ENCODE measurements at regions not wholly inside any gene's neighbourhood (a gene's known extent, or its start where the extent isn't known, plus 50 kb on each side); places are given as distances from the start of the nearest gene placed in this dataset.

DNA sequence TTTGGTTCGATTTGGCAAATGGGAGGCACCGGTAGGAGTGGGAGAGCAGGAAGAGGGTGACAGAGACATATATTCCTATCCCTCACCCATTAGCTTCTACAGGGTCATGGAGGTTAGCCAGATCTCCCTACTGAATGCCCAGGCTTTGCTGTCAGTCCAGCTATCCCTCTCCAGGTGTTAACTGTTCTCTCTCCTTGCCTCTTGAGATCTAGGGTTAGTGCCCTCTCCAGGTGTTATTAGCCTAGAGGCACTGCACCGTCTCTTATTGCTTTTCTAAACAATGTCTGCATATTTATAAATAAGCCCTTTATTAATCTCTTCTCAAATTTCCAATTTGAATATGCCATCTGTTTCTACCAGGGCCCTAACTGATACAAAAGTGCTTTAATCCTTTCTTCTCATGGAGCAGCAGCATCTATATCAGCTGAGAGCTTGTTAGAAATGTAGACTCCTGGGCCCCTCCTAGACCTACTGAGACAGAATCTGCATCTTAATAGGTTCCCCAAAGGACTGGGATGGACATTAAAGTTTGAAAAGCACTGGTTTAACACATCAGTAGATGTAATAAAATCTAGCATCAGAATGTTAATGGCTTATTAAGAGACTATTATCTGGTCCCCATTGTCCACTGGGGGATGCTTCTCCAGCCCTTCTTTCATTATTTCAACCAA, 322.5 kb upstream of the SLC24A2 start:
- H4K20me1 ChIP-seq (replicated peaks in 1 of 2; ENCODE audit: control insufficient read depth in 1 of 2, insufficient read depth in 2 of 2, low read length in 2 of 2), result no peaks in the 10 kb centered on the region
- H3K14ac ChIP-seq (ENCODE audit: insufficient read length), result no peak overlapping the region
- no peak overlapping the region for H2BK120ac ChIP-seq (replicated peaks; ENCODE audit: low read depth, low read length)
- H3K79me2 ChIP-seq (ENCODE audit: control insufficient read depth in 1 of 2, insufficient read depth in 2 of 2, low read length in 2 of 2), result no peaks in the 10 kb centered on the region
- FAIRE-seq, result no peak
- TF ChIP-seq NANOG (IDR thresholded peaks at IDR 0.05; ENCODE audit: insufficient read depth, low read depth, low read length, poor library complexity, severe bottlenecking), result peak; percentile 44
- TF ChIP-seq, protein P1, sequence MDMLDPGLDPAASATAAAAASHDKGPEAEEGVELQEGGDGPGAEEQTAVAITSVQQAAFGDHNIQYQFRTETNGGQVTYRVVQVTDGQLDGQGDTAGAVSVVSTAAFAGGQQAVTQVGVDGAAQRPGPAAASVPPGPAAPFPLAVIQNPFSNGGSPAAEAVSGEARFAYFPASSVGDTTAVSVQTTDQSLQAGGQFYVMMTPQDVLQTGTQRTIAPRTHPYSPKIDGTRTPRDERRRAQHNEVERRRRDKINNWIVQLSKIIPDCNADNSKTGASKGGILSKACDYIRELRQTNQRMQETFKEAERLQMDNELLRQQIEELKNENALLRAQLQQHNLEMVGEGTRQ (IDR thresholded peaks at IDR 0.05; ENCODE audit: low read length), result no peak
- 0 out of 2 replicates have a peak, but pooled peaks have one; percentile 30 for TF ChIP-seq POU5F1 (IDR thresholded peaks at IDR 0.05; ENCODE audit: low read depth, low read length)
- 0 out of 4 replicates have a peak, but pooled peaks of 1 of the 2 experiments have one; percentile 2 for TF ChIP-seq RAD21 (IDR thresholded peaks at IDR 0.05 in 1 of 2, conservative IDR thresholded peaks at IDR 0.05 in 1 of 2; ENCODE audit: low read depth in 2 of 2, low read length in 2 of 2)
- TF ChIP-seq TCF12 (IDR thresholded peaks at IDR 0.05; ENCODE audit: low read depth, low read length), result peak; percentile 83
- TF ChIP-seq, protein P2, sequence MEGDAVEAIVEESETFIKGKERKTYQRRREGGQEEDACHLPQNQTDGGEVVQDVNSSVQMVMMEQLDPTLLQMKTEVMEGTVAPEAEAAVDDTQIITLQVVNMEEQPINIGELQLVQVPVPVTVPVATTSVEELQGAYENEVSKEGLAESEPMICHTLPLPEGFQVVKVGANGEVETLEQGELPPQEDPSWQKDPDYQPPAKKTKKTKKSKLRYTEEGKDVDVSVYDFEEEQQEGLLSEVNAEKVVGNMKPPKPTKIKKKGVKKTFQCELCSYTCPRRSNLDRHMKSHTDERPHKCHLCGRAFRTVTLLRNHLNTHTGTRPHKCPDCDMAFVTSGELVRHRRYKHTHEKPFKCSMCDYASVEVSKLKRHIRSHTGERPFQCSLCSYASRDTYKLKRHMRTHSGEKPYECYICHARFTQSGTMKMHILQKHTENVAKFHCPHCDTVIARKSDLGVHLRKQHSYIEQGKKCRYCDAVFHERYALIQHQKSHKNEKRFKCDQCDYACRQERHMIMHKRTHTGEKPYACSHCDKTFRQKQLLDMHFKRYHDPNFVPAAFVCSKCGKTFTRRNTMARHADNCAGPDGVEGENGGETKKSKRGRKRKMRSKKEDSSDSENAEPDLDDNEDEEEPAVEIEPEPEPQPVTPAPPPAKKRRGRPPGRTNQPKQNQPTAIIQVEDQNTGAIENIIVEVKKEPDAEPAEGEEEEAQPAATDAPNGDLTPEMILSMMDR (IDR thresholded peaks at IDR 0.05; ENCODE audit: control extremely low read depth in 1 of 3, insufficient read depth in 1 of 3, low read depth in 1 of 3, low read length in 3 of 3), result no peak
- H3K9ac ChIP-seq (replicated peaks in 1 of 4; ENCODE audit: extremely low read depth in 1 of 4, low read depth in 3 of 4, low read length in 3 of 4), result no peak overlapping the region
- no peak overlapping the region for H4K8ac ChIP-seq (ENCODE audit: extremely low read depth, insufficient read depth, low read length)
- DNase-seq (ENCODE audit: low read depth in 1 of 2, low spot score in 2 of 2), result no peak
- no peak overlapping the region for H2BK15ac ChIP-seq (ENCODE audit: low read length)
- ChIA-PET POLR2A (ENCODE audit: partially characterized antibody) (no interaction called here), CTCF (ENCODE audit: partially characterized antibody) (interaction anchor here (0.8 to 1.5 kb wide), 3 partner anchors 8 to 165 kb away, joined by 3 read pairs; no protein-coding TSS in a partner anchor)
- peak overlapping the region in 1 of 4 experiments; percentile 16; a peak in 1 of 8 replicates for H3K4me3 ChIP-seq (ENCODE audit: extremely low read depth in 1 of 4, insufficient read depth in 2 of 4, low read depth in 3 of 4, low read length in 4 of 4)
- H2AFZ ChIP-seq (ENCODE audit: low read length), result no peak overlapping the region
- no peak overlapping the region for H3K18ac ChIP-seq (ENCODE audit: extremely low read depth, low read length)
- no peaks in the 10 kb centered on the region for H3K23me2 ChIP-seq (ENCODE audit: low read depth, low read length)
- no peak overlapping the region for H2AK5ac ChIP-seq (ENCODE audit: low read depth, low read length)
- no peak overlapping the region for H4K5ac ChIP-seq (ENCODE audit: insufficient read length, low read depth, low read length)
- no peak overlapping the region for H3K56ac ChIP-seq (replicated peaks; ENCODE audit: insufficient read length, low read depth, low read length)
- peaks cover 7 to 12% of the 10 kb centered on the region in 2 experiments; a peak in 2 of 4 replicates for H3K9me3 ChIP-seq (ENCODE audit: insufficient read depth in 2 of 2, low read depth in 1 of 2, low read length in 1 of 2)
- H3K27me3 ChIP-seq (replicated peaks in 1 of 4; ENCODE audit: control insufficient read depth in 3 of 4, extremely low read depth in 1 of 4, insufficient read depth in 3 of 4, low read length in 3 of 4), result peaks cover 0 to 11% (median 0%) of the 10 kb centered on the region in 4 experiments; a peak in 3 of 7 replicates
- H4K91ac ChIP-seq (replicated peaks; ENCODE audit: insufficient read length, low read length), result no peak overlapping the region
- H3K36me3 ChIP-seq (ENCODE audit: control insufficient read depth in 2 of 4, insufficient read depth in 4 of 4, low read length in 3 of 4), result peaks cover 0 to 7% (median 0%) of the 10 kb centered on the region in 4 experiments; a peak in 1 of 8 replicates
- H3K23ac ChIP-seq (ENCODE audit: insufficient read length), result no peak overlapping the region
- H2BK12ac ChIP-seq (ENCODE audit: low read depth, low read length), result no peak overlapping the region
- no peaks in the 10 kb centered on the region for H3K79me1 ChIP-seq (ENCODE audit: low read depth, low read length)
- H2BK5ac ChIP-seq (ENCODE audit: low read depth, low read length), result peak overlapping the region; percentile 11; the same call in 1 of the 2 replicates
- WGBS, 2 experiments (ENCODE audit: extremely low coverage in 1 of 2, insufficient coverage in 1 of 2, insufficient read length in 1 of 2, insufficient replicate concordance in 2 of 2, low coverage in 1 of 2, low lambda C conversion rate in 2 of 2, missing lambda C conversion rate in 1 of 2), result 34% methylated on average over 3 of the region's 3 CpGs; no CpG with 5 or more reads in 1 of the 2 experiments
- H3K4ac ChIP-seq (replicated peaks; ENCODE audit: insufficient read length, low read depth, low read length), result no peak overlapping the region
- peaks cover 2 to 9% (median 4%) of the 10 kb centered on the region in 4 experiments; a peak in 4 of 7 replicates for H3K4me1 ChIP-seq (replicated peaks in 1 of 4; ENCODE audit: control insufficient read depth in 3 of 4, insufficient read depth in 4 of 4, low read length in 3 of 4)
- no peak overlapping the region for H3K27ac ChIP-seq (ENCODE audit: low read depth, low read length)
- 0 out of 2 replicates have a peak overlapping the region, but pooled peaks have one; percentile 8 for H2BK20ac ChIP-seq (ENCODE audit: low read length)
- H3K4me2 ChIP-seq (ENCODE audit: insufficient read depth in 1 of 2, low read depth in 2 of 2, low read length in 2 of 2), result peak overlapping the region; percentile 31 to 44

All from H1 (cell line).